HG03039 (cell line): ENCODE measurements at regions not wholly inside any gene's neighbourhood (a gene's known extent, or its start where the extent isn't known, plus 50 kb on each side); places are given as distances from the start of the nearest gene placed in this dataset.
"Not testable (repeated sequence)": the region's sequence is repeated elsewhere in the genome, so short reads cannot be mapped to it uniquely, and the experiment has no call there.

Source experiments
- ATAC-seq: cut with Tn5 transposase; IDR thresholded peaks from one replicate; pipeline ENCODE4 v1.9.1; 2021; ENCODE audit warnings: mild to moderate bottlenecking, moderate library complexity; ENCODE audit not compliant: unreplicated experiment

GRCh38 chr5:116896001-116896400 lies 321.4 kb upstream of the SEMA6A start:
- no peak for ATAC-seq

- no peak for ATAC-seq
Measured at GRCh38 chr5:116892993-116893392, 318.4 kb upstream of the SEMA6A start.

GRCh38 chr5:116887104-116887503 lies 312.5 kb upstream of the SEMA6A start:
- no peak for ATAC-seq

- ATAC-seq, result no peak
Measured at GRCh38 chr5:116885825-116886224, 311.2 kb upstream of the SEMA6A start.

- ATAC-seq, result peak; percentile 74
Measured at GRCh38 chr5:116883875-116884274, 309.3 kb upstream of the SEMA6A start.

GRCh38 chr5:116881921-116882531 lies 307.4 kb upstream of the SEMA6A start:
- no peak for ATAC-seq

- no peak for ATAC-seq
Measured at GRCh38 chr5:116880601-116881000, 306.0 kb upstream of the SEMA6A start.

- no peak for ATAC-seq
Measured at GRCh38 chr5:116880150-116880549, 305.5 kb upstream of the SEMA6A start.

GRCh38 chr5:116876240-116876840 lies 301.7 kb upstream of the SEMA6A start:
- ATAC-seq, result no peak

GRCh38 chr5:116872986-116873385 lies 298.4 kb upstream of the SEMA6A start:
- no peak for ATAC-seq

- no peak for ATAC-seq
Measured at GRCh38 chr5:116872486-116872885, 297.9 kb upstream of the SEMA6A start.

- ATAC-seq, result not testable (repeated sequence)
Measured at GRCh38 chr5:116867825-116868224, 293.2 kb upstream of the SEMA6A start.

GRCh38 chr5:116865651-116866050 lies 291.0 kb upstream of the SEMA6A start:
- ATAC-seq, result no peak

GRCh38 chr5:116864838-116865190 lies 290.2 kb upstream of the SEMA6A start:
- ATAC-seq, result no peak

GRCh38 chr5:116864157-116864837 lies 289.7 kb upstream of the SEMA6A start:
- ATAC-seq, result no peak

GRCh38 chr5:116862632-116863455 lies 288.2 kb upstream of the SEMA6A start:
- no peak for ATAC-seq

- no peak for ATAC-seq
Measured at GRCh38 chr5:116861666-116862065, 287.0 kb upstream of the SEMA6A start.

GRCh38 chr5:116861097-116861496 lies 286.5 kb upstream of the SEMA6A start:
- ATAC-seq, result no peak

GRCh38 chr5:116859666-116860320 lies 285.2 kb upstream of the SEMA6A start:
- ATAC-seq, result no peak

GRCh38 chr5:116858705-116859333 lies 284.2 kb upstream of the SEMA6A start:
- ATAC-seq, result no peak

- ATAC-seq, result not testable (repeated sequence)
Measured at GRCh38 chr5:116858020-116858419, 283.4 kb upstream of the SEMA6A start.
